Peyer's patch (tissue), 4 donors: ENCODE measurements at regions not wholly inside any gene's neighbourhood (a gene's known extent, or its start where the extent isn't known, plus 50 kb on each side); places are given as distances from the start of the nearest gene placed in this dataset.

Experiments used
- CTCF ChIP-seq, 6 experiments: fragments of 450-650 bp in 4 of 6; fragments of 200-600 bp in 2 of 6; sonication (generic) in 1 of 6; IDR thresholded peaks; one replicate each; pipeline ENCODE4 v1.5.1; 2017 to 2019; ENCODE audit warnings: antibody characterized with exemption in 6 of 6, mild to moderate bottlenecking in 3 of 6, moderate library complexity in 1 of 6
- POLR2A ChIP-seq, 2 donors: fragments of 450-650 bp; IDR thresholded peaks; one replicate each; pipeline ENCODE4 v1.5.1; 2017; ENCODE audit warnings: antibody characterized with exemption in 2 of 2, mild to moderate bottlenecking in 2 of 2, moderate library complexity in 2 of 2

- TF ChIP-seq POLR2A (IDR thresholded peaks at IDR 0.05) (no peak), CTCF (IDR thresholded peaks at IDR 0.05) (no peak)
Measured at GRCh38 chr1:227470688-227471087, 92.7 kb upstream of the ZNF678 start.
